Transverse colon (tissue), 4 donors: ENCODE measurements at regions not wholly inside any gene's neighbourhood (a gene's known extent, or its start where the extent isn't known, plus 50 kb on each side); places are given as distances from the start of the nearest gene placed in this dataset.

Experiments
- DNase-seq: peaks from one replicate; pipeline ENCODE4 v3.0.0-alpha.2; 2019
- H3K27ac ChIP-seq, 4 donors: fragments of 200-600 bp; sonication (generic); 2 replicates each; pipeline ENCODE4 v1.5.1; 2016 to 2018; ENCODE audit warnings: inconsistent platforms in 4 of 4
- H3K27me3 ChIP-seq: fragments of 200-600 bp; sonication (generic); 2 replicates; pipeline ENCODE4 v1.5.1; 2017; ENCODE audit warnings: inconsistent platforms
- H3K36me3 ChIP-seq, 4 donors: fragments of 200-600 bp; sonication (generic); 2 replicates each; pipeline ENCODE4 v1.5.1; 2017 to 2019; ENCODE audit warnings: inconsistent platforms in 4 of 4
- H3K4me1 ChIP-seq, 4 donors: fragments of 200-600 bp; sonication (generic); 2 replicates each; pipeline ENCODE4 v1.5.1; 2017 to 2020; ENCODE audit warnings: inconsistent platforms in 4 of 4
- H3K4me3 ChIP-seq, 4 donors: fragments of 200-600 bp; sonication (generic); 1 replicate in 1 of 4; 2 replicates in 3 of 4; pipeline versions ENCODE4 v1.5.1 to v1.6.1; 2017 to 2019; ENCODE audit warnings: inconsistent platforms in 4 of 4
- H3K9me3 ChIP-seq, 2 donors: fragments of 200-600 bp; sonication (generic); 2 replicates each; pipeline ENCODE4 v1.5.1; 2017 to 2019; ENCODE audit warnings: inconsistent platforms in 2 of 2
- CTCF ChIP-seq, 5 experiments: fragments of 200-600 bp in 3 of 5; fragments of 450-650 bp in 2 of 5; sonication (generic) in 3 of 5; IDR thresholded peaks; 1 replicate in 2 of 5; 2 replicates in 3 of 5; pipeline ENCODE4 v1.5.1; 2016 to 2017; ENCODE audit warnings: antibody characterized with exemption in 5 of 5, inconsistent platforms in 3 of 5, mild to moderate bottlenecking in 2 of 5, moderate library complexity in 1 of 5
- EP300 ChIP-seq: sonication (generic); formaldehyde crosslinking; IDR thresholded peaks from one replicate; pipeline ENCODE4 v1.6.1; 2017; ENCODE audit warnings: antibody characterized with exemption, low read depth
- POLR2A ChIP-seq: fragments of 450-650 bp; IDR thresholded peaks from one replicate; pipeline ENCODE4 v1.6.1; 2016; ENCODE audit warnings: antibody characterized with exemption, mild to moderate bottlenecking, moderate library complexity
- POLR2AphosphoS5 ChIP-seq, 3 donors: sonication (generic); formaldehyde crosslinking; IDR thresholded peaks; one replicate each; pipeline ENCODE4 v1.6.1; 2016; ENCODE audit warnings: antibody characterized with exemption in 3 of 3
- WGBS, 2 donors: methylation state at CpG; one replicate each; pipeline ENCODE4 v1.1.5; 2018; ENCODE audit warnings: low coverage in 1 of 2; 5-methylcytosine and 5-hydroxymethylcytosine counted together
- in situ Hi-C, 4 donors: fragments of 200-750 bp; cut with MboI; loops; one replicate each; pipeline versions ENCODE4 v1.15.0 to v1.15.1; 2017; ENCODE audit warnings: low sequenced_read_pairs in 3 of 4, low pct_ligation_motif_present in 1 of 4, low pct_unique_long_range_greater_than_20kb in 1 of 4
- intact Hi-C: fragments of 100-400 bp; cut with DNase I; formaldehyde crosslinking; loops from one replicate; pipeline ENCODE4 v1.15.1; 2023; ENCODE audit warnings: low total_unique reads

GRCh38 chr14:37712976-37713431, 117.6 kb downstream of the TTC6 start:
- no peak for DNase-seq

DNA sequence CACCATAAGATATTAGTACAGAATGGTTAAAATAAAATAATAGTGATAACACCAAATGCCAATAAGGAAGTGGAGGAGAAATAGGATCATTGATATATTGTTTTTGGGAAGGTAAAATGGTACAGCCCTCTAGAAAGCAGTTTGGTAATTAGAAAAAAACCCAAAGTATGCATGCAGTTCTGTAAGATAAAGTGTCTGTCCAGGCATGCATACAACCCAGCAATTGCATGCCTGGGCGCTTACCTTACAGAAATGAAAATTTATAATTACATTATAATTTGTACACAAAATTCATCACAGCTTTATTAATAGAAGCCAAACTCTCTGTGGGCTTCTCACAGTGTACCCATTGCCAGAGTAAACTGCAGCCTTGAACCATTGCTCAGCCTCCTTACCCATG, 124.7 kb downstream of the TTC6 start:
- 83 to 92% methylated on average over 1 of the region's 1 CpG for WGBS, 2 donors
- Histone ChIP-seq H3K27ac (no peak overlapping the region), H3K4me1 (no peaks in the 10 kb centered on the region), H3K27me3 (no peaks in the 10 kb centered on the region), H3K9me3 (no peaks in the 10 kb centered on the region), H3K36me3 (no peaks in the 10 kb centered on the region), H3K4me3 (no peak overlapping the region)
- intact Hi-C loops (no loop called here), in situ Hi-C loops (no loop called here)
- TF ChIP-seq POLR2A: no peak
- TF ChIP-seq POLR2AphosphoS5 (IDR thresholded peaks at IDR 0.05): no peak
- no peak for TF ChIP-seq CTCF (IDR thresholded peaks at IDR 0.05)
- TF ChIP-seq EP300: no peak
- no peak for DNase-seq

More at GRCh38 chr14:37712976-37713431, 117.6 kb downstream of the TTC6 start:
- no peaks in the 10 kb centered on the region for H3K36me3 ChIP-seq
- 88% methylated on average over 3 of the region's 3 CpGs; no CpG with 5 or more reads in 1 of the 2 donors for WGBS, 2 donors
- no peaks in the 10 kb centered on the region for H3K4me1 ChIP-seq
- H3K27ac ChIP-seq: no peak overlapping the region
- in situ Hi-C loops (no loop called here), intact Hi-C loops (no loop called here)
- H3K9me3 ChIP-seq: no peaks in the 10 kb centered on the region
- H3K27me3 ChIP-seq: no peaks in the 10 kb centered on the region
- TF ChIP-seq POLR2AphosphoS5 (IDR thresholded peaks at IDR 0.05): no peak
- H3K4me3 ChIP-seq: no peak overlapping the region

GRCh38 chr14:37721976-37722659, 126.7 kb downstream of the TTC6 start:
- intact Hi-C loops: no loop called here
- in situ Hi-C loops: no loop called here
- Histone ChIP-seq H3K4me1 (no peaks in the 10 kb centered on the region), H3K36me3 (no peaks in the 10 kb centered on the region), H3K27me3 (no peaks in the 10 kb centered on the region), H3K4me3 (no peak overlapping the region), H3K27ac (no peak overlapping the region), H3K9me3 (no peaks in the 10 kb centered on the region)
- TF ChIP-seq CTCF (IDR thresholded peaks at IDR 0.05) (no peak), POLR2AphosphoS5 (IDR thresholded peaks at IDR 0.05) (no peak), POLR2A (no peak), EP300 (no peak)
- 27 to 40% methylated on average over 1 to 2 of the region's 2 CpGs for WGBS, 2 donors
- no peak for DNase-seq

- no peaks in the 10 kb centered on the region for H3K4me1 ChIP-seq
- no peaks in the 10 kb centered on the region for H3K36me3 ChIP-seq
- H3K27me3 ChIP-seq: no peaks in the 10 kb centered on the region
- no peak for DNase-seq
- H3K4me3 ChIP-seq: no peak overlapping the region
- H3K9me3 ChIP-seq: no peaks in the 10 kb centered on the region
- intact Hi-C loops (no loop called here), in situ Hi-C loops (no loop called here)
- TF ChIP-seq CTCF (IDR thresholded peaks at IDR 0.05): no peak
- H3K27ac ChIP-seq: no peak overlapping the region
- 23 to 45% methylated on average over 4 of the region's 4 CpGs for WGBS, 2 donors
Observed at GRCh38 chr14:37723515-37723914, 128.1 kb downstream of the TTC6 start.

- in situ Hi-C loops (no loop called here), intact Hi-C loops (no loop called here)
- Histone ChIP-seq H3K9me3 (no peaks in the 10 kb centered on the region), H3K4me1 (no peaks in the 10 kb centered on the region), H3K27me3 (no peaks in the 10 kb centered on the region), H3K27ac (no peak overlapping the region), H3K4me3 (no peak overlapping the region), H3K36me3 (no peaks in the 10 kb centered on the region)
- TF ChIP-seq POLR2A (no peak), EP300 (no peak), POLR2AphosphoS5 (IDR thresholded peaks at IDR 0.05) (no peak)
- DNase-seq: no peak
Observed at GRCh38 chr14:37726708-37727107, 131.3 kb downstream of the TTC6 start.
